Sigmoid colon (tissue), 6 donors: ENCODE measurements at regions not wholly inside any gene's neighbourhood (a gene's known extent, or its start where the extent isn't known, plus 50 kb on each side); places are given as distances from the start of the nearest gene placed in this dataset.
A peak's percentile ranks its signal among the peaks of the same experiment; 100 is the strongest.

Experiments
- DNase-seq: peaks from one replicate; pipeline ENCODE4 v3.0.0-alpha.2; 2019
- H3K27ac ChIP-seq, 4 donors: fragments of 200-600 bp; sonication (generic); one replicate each; pipeline ENCODE4 v1.5.1; 2016 to 2019; ENCODE audit warnings: mild to moderate bottlenecking in 1 of 4
- H3K27me3 ChIP-seq, 3 donors: fragments of 200-600 bp; sonication (generic); one replicate each; pipeline ENCODE4 v1.5.1; 2019; ENCODE audit warnings: mild to moderate bottlenecking in 1 of 3
- H3K36me3 ChIP-seq, 4 donors: fragments of 200-600 bp; sonication (generic); one replicate each; pipeline ENCODE4 v1.5.1; 2016 to 2019
- H3K4me1 ChIP-seq, 4 donors: fragments of 200-600 bp; sonication (generic); one replicate each; pipeline ENCODE4 v1.5.1; 2017 to 2019
- H3K4me3 ChIP-seq, 4 donors: fragments of 200-600 bp; sonication (generic); one replicate each; pipeline ENCODE4 v1.5.1; 2017 to 2019; ENCODE audit warnings: mild to moderate bottlenecking in 2 of 4, moderate library complexity in 1 of 4
- H3K9me3 ChIP-seq, 4 donors: fragments of 200-600 bp in 3 of 4; sonication (generic) in 3 of 4; one replicate each; pipeline versions ENCODE4 v1.5.1 to v1.6.1; 2013 to 2019
- CTCF ChIP-seq, 4 experiments: fragments of 450-650 bp in 3 of 4; fragments of 200-600 bp in 1 of 4; IDR thresholded peaks; one replicate each; pipeline ENCODE4 v1.5.1; 2016 to 2019; ENCODE audit warnings: antibody characterized with exemption in 4 of 4, mild to moderate bottlenecking in 3 of 4, moderate library complexity in 2 of 4
- EP300 ChIP-seq, 4 donors: sonication (generic); formaldehyde crosslinking; IDR thresholded peaks; one replicate each; pipeline ENCODE4 v1.6.1; 2017; ENCODE audit warnings: antibody characterized with exemption in 4 of 4
- POLR2A ChIP-seq, 2 donors: fragments of 450-650 bp; IDR thresholded peaks; one replicate each; pipeline ENCODE4 v1.6.1; 2016; ENCODE audit warnings: antibody characterized with exemption in 2 of 2, mild to moderate bottlenecking in 2 of 2, moderate library complexity in 2 of 2
- POLR2AphosphoS5 ChIP-seq, 4 donors: sonication (generic); formaldehyde crosslinking; IDR thresholded peaks; one replicate each; pipeline ENCODE4 v1.6.1; 2017; ENCODE audit warnings: antibody characterized with exemption in 4 of 4
- WGBS, 2 donors: extraction: QIAGEN DNeasy Blood & Tissue Kit; methylation state at CpG; one replicate each; pipeline ENCODE4 v1.1.7; 2013; 5-methylcytosine and 5-hydroxymethylcytosine counted together
- intact Hi-C: fragments of 100-400 bp; cut with DNase I; formaldehyde crosslinking; loops from one replicate; pipeline ENCODE4 v1.15.1; 2023
- donor health status: healthy with polysubstance abuse.
- donor health status: healthy.

- intact Hi-C loops = no loop called here
- 69 to 76% methylated on average over 5 of the region's 5 CpGs for whole genome bisulfite sequencing, 2 donors
These were observed 1293.9 kb upstream of the LRRTM1 start for GRCh38 chr2:81598453-81598852.

GRCh38 chr2:81589406-81589805, 1284.9 kb upstream of the LRRTM1 start:
- intact Hi-C loops = no loop called here
- H3K27me3 ChIP-seq = no peaks in the 10 kb centered on the region
- H3K4me3 ChIP-seq = no peak overlapping the region
- no peak overlapping the region for H3K27ac ChIP-seq
- TF ChIP-seq CTCF (IDR thresholded peaks at IDR 0.05) = no peak
- TF ChIP-seq POLR2AphosphoS5 (IDR thresholded peaks at IDR 0.05) = no peak
- no peak for TF ChIP-seq EP300 (IDR thresholded peaks at IDR 0.05)
- TF ChIP-seq POLR2A (IDR thresholded peaks at IDR 0.05) = no peak
- H3K36me3 ChIP-seq = no peaks in the 10 kb centered on the region
- no peaks in the 10 kb centered on the region for H3K9me3 ChIP-seq
- no peaks in the 10 kb centered on the region for H3K4me1 ChIP-seq
- WGBS, 2 donors = 77 to 89% methylated on average over 2 of the region's 2 CpGs
- no peak for DNase-seq

More at GRCh38 chr2:81598453-81598852, 1293.9 kb upstream of the LRRTM1 start:
- Histone ChIP-seq H3K4me1 (no peaks in the 10 kb centered on the region), H3K4me3 (no peak overlapping the region), H3K36me3 (no peaks in the 10 kb centered on the region), H3K9me3 (no peaks in the 10 kb centered on the region), H3K27me3 (no peaks in the 10 kb centered on the region), H3K27ac (no peak overlapping the region)
- TF ChIP-seq POLR2A (IDR thresholded peaks at IDR 0.05) (no peak), POLR2AphosphoS5 (IDR thresholded peaks at IDR 0.05) (no peak), EP300 (IDR thresholded peaks at IDR 0.05) (no peak), CTCF (IDR thresholded peaks at IDR 0.05) (no peak)
- DNase-seq = no peak

- DNase-seq = peak; percentile 61
- no peaks in the 10 kb centered on the region for H3K27me3 ChIP-seq
- H3K9me3 ChIP-seq = no peaks in the 10 kb centered on the region
- intact Hi-C loops = no loop called here
- TF ChIP-seq CTCF (IDR thresholded peaks at IDR 0.05) (no peak), POLR2A (IDR thresholded peaks at IDR 0.05) (no peak), POLR2AphosphoS5 (IDR thresholded peaks at IDR 0.05) (no peak), EP300 (IDR thresholded peaks at IDR 0.05) (no peak)
- H3K4me1 ChIP-seq = no peaks in the 10 kb centered on the region
- no peaks in the 10 kb centered on the region for H3K36me3 ChIP-seq
- 89 to 93% methylated on average over 20 of the region's 20 CpGs for WGBS, 2 donors
- no peak overlapping the region for H3K27ac ChIP-seq
- no peak overlapping the region for H3K4me3 ChIP-seq
These were observed 1279.0 kb upstream of the LRRTM1 start for GRCh38 chr2:81583311-81584108.

GRCh38 chr2:81576713-81577112, 1272.2 kb upstream of the LRRTM1 start:
- Histone ChIP-seq H3K36me3 (no peaks in the 10 kb centered on the region), H3K9me3 (no peaks in the 10 kb centered on the region), H3K27me3 (no peaks in the 10 kb centered on the region), H3K27ac (no peak overlapping the region), H3K4me1 (no peaks in the 10 kb centered on the region), H3K4me3 (no peak overlapping the region)
- TF ChIP-seq POLR2AphosphoS5 (IDR thresholded peaks at IDR 0.05) (no peak), POLR2A (IDR thresholded peaks at IDR 0.05) (no peak), EP300 (IDR thresholded peaks at IDR 0.05) (no peak), CTCF (IDR thresholded peaks at IDR 0.05) (no peak)
- 54 to 72% methylated on average over 2 of the region's 2 CpGs for WGBS, 2 donors
- no peak for DNase-seq
- intact Hi-C loops = no loop called here
